HG02852 (cell line): ENCODE measurements at regions not wholly inside any gene's neighbourhood (a gene's known extent, or its start where the extent isn't known, plus 50 kb on each side); places are given as distances from the start of the nearest gene placed in this dataset.

Experiments used
- ATAC-seq: cut with Tn5 transposase; IDR thresholded peaks from one replicate; pipeline ENCODE4 v1.9.1; 2021; ENCODE audit warnings: mild to moderate bottlenecking, moderate library complexity; ENCODE audit not compliant: unreplicated experiment

DNA sequence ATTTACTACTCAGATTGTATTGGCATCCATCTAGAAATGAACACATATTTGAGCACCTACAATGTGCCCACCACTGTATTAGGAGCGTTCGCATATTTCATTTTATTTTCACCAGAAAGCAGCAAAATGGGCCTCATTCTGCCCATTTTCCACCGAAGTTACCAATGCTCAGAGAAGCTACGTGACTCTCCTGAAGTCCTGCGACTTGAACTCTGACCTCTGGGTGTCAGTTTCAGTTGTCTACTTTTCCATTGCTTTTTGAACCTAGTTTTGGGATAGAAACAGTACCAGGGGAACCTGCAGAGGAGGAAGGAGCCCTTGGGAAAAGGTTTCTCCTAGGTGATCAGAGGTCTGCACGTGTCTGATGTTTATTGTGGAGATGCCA lies 139.1 kb upstream of the SDK2 start:
- ATAC-seq = no peak

DNA sequence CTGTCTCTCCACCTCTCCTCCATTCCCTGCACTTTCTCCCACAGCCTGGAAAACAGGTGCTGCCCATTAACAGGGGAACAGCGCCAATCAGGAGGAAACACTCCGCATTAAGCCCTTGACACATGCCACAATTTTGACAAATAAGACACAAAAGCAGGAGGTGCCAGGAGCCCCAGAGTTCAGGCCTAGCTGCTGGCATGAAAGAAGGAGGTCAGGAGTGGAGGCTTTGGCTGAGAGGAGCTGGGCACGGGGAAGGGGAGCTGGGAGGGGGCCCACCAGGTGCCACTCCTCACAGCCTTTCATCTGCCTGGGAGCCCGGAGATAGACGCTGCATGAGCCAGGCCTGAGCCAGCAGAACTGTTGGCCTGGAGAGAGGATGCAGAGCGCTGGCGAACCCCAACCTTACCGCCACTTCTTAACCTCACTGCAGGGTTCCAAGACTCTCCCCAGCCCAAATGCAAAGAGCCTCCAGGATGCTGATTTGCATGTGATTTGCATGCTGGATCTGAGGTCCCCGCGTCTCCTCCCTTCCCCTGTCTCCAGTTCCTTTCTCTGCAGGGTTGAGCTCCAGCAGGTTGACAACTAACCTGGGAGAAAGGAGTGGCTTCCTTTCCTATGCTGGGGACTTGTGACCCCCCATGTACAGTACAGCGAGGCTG lies 139.8 kb upstream of the SDK2 start:
- ATAC-seq = no peak

DNA sequence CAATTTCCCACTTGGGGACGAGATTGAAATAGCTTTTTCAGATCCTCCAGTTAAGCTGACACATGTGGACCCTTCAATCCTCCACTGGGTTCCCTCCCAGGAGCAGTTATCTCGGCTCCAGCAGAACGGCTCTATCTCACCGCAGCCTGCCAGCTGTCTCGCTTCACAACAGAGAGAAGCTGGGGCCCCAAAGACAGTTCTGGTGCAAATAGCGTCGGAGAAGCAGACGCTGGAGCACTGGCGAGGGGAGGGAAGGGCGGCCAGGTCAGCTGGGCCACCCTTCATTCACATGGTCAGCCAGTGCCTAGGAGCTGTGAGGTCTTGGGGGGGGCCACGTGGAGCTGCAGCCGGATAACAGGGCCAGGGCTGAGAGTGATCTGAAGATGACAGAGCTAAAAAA lies 141.3 kb upstream of the SDK2 start:
- ATAC-seq = no peak

DNA sequence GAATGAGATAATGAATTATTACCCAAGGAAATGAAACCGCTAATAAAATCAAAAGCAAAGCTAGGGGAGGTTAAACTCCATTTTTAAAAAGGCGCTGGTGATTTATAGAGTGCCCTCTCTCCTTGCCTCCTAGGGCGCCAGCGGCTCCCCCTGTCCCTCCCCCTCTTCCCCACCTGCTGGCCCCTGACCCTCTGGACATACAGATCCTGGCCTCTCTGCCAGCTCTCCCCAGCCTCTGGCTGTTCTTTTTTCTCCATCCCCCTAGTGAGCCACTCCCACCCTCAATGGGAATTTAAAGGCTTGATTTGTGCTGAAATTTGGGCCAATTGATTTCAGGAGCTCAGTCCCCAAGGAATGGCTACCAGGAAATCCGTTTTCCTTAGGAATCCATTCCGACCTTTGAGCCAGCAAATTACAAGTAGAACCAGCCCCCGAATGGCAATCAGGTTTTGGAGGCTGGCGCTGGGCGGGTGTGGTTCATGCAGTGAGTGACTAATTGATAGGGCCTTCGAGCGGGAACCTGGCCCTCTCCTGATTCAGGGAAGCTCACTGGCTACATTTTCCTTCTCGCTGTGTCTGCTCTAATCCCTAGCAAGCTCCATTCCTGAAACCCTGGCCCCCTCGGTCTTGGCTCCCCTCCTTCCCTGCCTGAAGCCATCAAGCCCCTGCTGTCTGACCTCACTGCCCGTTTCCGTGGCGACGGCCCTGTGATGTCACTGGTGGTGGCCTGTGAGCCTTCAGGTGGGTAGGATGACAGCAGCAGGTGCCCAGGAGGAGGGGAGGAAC lies 141.9 kb upstream of the SDK2 start:
- no peak for ATAC-seq

DNA sequence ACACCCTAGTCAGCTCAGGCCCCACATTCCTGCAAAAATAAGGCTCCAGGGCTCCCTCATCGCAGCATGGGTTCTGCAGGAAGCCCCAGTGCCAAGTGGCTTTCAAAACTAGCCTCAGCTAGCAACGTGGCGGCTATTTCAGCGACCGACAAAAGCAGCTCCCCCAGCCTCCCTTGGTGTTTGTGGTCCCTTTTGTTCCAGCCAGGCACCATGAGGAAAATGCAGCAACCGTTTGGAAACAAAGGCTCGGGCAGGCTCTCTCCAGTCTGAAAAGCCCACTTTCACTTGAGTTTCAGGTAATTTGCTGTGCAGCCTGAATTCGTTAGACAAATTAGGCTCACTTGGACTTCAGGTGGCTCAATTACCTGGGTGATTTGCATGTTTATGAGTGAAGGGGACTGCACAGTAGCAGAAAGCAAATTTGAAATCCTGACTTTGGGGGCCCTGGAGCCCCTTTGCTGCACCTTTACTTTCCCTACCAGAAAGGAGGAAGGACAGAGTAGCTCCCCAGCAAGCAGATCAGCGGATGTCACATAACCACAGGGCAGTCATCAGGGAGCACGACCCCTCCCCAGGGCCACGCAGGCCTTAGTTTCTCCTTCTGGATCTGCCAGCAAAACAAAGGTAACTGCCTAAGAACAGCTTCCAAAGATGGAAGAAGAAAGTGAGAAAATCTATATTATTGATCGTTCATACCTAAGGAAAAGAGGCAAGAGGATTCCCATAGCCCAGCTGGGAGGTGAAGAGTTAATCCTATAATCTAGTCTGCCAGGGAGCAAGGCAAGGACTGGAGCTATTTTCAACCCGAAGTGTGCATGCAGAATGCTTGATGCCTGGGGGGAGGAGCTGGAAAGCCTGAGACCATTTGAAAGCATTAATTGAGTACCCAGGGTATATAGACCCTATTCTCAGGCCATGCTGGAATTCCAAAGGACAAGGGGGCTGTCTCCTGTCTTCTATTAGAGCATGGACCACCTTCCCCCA lies 143.1 kb upstream of the SDK2 start:
- ATAC-seq = no peak

DNA sequence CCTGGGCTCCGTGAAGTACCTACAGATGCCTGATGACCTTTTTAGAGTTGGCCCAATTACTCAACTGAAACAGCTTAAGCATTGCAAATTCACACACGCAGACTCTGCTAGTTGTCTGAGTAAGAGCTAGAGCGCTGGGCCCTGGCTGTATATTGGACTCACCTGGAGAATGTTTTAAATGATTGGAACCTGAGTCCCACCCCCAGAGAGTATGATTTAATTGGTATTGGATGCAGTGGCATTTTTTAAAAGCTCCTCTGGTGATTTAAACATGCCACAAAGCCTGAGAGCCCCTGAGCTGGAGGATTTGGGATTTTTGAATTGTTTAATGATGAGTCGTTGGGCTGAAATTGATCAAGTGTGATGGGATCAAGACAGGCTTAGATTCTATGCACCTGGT lies 143.9 kb upstream of the SDK2 start:
- no peak for ATAC-seq

DNA sequence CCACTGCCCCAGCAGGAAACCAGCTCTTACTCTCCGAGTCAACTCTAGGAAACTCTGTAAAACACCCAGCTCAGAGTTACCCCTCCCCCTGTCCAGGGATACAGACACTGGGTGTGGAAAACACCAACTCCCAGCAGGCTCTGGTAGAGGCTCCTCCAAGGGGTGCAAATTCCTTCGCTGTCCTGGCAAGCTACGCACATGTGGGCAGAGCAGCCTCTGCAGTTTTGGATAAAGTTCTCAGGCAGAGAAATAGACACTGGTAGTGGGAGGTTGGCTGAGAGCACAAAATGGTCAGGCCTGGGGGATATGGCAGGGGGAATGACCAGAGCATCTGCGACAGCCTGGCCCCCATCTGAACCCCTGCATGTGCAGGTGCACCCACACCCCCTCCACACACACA lies 146.9 kb upstream of the SDK2 start:
- no peak for ATAC-seq

DNA sequence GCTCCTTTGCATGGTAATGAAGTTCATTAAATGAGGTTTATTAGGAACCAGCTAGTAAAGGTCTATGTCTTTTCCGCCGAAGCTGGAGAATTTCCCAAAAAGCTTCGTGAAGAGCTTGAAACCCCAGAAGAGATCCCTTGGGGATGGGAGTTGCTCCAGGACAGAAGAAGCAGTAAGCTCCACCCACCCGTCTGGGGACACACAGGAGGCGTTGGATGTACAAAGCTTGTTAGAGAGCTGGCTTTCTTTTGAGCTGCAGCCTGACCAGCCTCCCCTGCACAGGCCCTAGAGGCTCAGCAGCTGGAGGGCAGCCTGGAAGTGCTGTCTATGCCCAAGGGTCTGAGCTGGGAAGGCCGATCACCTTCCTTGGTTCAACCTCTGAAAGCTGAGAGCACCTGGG lies 147.4 kb upstream of the SDK2 start:
- ATAC-seq = no peak

DNA sequence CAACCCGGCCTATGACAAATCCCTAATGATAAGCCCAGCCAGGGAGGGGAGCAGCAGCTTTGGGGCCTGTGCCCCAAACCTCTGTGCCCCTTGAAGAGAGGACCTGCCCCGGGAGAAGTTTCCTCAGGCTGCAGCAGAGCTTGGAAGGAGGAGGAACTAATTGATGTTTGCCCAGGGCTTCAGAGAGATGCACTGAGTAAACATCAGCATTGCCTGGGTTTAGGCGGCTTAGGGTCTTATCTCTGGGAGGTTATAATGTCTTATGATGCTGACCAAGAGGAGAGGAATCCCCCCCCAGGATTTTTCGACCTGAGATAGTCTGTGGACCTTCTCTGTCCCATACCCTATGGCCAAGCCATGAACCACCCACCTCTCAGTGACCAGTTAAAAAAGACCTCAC lies 148.7 kb upstream of the SDK2 start:
- ATAC-seq = no peak

DNA sequence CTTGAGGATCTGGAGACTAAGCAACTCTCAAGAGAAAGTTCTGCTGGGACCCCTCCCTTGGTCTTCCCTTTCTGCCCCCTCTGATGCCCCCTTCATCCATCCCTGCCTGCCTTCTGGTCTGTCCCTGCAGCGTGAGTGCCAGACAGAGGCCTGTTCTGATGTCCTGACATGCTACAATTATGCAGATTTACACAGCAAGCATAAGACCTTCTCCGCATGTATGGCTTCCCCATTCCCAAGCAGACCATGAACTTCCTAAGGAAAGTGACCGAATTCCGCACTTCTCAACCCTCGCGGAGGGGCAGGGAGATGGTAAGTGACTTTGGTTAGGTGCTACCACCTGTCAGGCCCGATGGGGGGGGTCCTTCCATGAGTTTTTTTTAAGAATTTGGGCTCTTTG lies 150.1 kb upstream of the SDK2 start:
- no peak for ATAC-seq

DNA sequence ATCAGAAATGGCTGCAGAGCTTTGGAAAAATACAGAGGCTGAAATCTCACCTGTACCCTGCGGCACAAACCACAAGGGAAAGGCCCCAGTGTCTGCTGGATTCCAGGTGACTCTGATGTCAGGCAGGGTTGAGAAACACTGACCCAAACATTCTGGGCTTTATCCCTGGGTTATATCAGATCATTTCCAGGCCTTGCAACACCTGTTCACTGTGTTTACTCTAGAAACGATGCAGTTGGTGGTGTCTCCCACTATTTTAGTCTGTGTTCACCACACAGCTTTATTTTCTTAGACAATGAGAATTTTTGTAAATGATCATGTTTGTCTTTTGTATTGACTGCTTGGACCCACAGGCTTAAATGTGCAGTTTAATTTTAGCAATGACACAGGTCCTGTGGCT lies 151.5 kb upstream of the SDK2 start:
- no peak for ATAC-seq

DNA sequence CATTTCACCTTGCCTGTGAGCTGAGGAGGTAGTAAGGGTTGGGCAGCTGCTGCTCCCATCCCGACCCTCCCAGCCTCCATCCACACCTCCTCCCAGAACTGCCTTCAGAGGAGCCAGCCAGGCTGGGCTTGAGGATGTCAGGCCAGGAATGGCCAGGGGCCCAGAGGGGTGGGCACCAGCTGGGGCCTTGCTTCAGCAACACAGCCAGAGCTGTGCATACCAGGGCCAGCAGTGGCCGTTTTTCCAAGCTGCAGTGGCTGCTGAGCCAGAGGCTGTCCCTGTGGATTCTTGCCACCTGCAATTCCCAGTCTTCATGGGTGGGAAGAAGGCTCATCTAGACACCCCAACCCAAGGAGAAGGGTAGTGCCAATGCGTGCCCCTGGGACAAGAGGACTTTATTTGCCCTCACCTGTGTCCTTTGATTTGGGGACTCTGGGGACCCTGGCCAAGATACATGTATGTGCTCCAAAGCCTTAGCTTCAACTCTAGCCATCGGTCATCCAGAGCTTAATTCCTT lies 153.4 kb upstream of the SDK2 start:
- no peak for ATAC-seq

DNA sequence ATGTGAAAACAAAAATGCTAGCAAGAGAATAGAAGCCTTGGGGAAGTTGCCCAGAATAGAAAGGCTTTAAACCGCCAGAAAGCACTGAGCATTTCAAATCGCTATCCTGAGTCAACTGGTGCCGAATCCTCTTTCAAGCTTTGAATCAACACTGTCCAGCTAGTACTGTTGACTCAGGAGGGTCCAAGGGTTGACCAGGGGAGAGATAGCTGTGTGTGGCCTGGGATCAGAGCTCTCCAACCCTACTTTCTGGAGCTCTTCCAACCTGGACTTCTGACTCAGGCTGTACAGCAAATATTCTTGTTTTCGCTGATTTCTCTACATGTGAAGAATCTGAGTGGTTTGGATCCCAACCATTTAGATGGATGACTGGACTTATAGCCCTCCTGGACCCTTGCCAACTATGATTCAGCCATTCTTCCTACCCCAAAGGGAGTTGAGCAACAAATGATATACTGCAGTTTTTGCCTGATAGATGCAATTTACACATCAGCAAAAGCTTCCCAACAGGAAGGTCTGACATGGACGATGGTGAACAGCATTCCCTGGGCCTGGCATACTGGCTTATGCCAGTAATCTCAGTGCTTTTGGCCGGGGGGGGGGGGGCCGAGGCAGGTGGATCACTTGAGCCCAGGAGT lies 154.0 kb upstream of the SDK2 start:
- ATAC-seq = no peak

DNA sequence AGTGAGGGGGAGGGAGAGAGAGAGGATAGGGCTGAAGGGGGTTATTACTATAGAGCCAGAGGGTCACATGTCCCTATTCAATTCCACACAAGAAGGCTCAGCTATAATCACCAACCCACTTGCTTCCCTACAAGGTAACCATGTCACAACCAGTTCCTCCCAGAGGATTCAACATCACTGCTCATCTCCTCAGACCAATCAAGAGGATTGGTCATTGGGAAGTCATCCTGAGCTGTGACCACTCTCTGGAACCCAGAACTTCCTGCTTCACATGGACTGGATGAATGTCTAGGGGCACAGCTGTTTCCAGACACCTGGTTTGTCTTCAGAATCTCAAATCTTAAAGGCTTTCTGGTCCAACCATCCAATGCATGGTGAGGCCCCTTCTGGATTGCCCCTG lies 154.9 kb upstream of the SDK2 start:
- ATAC-seq = no peak

DNA sequence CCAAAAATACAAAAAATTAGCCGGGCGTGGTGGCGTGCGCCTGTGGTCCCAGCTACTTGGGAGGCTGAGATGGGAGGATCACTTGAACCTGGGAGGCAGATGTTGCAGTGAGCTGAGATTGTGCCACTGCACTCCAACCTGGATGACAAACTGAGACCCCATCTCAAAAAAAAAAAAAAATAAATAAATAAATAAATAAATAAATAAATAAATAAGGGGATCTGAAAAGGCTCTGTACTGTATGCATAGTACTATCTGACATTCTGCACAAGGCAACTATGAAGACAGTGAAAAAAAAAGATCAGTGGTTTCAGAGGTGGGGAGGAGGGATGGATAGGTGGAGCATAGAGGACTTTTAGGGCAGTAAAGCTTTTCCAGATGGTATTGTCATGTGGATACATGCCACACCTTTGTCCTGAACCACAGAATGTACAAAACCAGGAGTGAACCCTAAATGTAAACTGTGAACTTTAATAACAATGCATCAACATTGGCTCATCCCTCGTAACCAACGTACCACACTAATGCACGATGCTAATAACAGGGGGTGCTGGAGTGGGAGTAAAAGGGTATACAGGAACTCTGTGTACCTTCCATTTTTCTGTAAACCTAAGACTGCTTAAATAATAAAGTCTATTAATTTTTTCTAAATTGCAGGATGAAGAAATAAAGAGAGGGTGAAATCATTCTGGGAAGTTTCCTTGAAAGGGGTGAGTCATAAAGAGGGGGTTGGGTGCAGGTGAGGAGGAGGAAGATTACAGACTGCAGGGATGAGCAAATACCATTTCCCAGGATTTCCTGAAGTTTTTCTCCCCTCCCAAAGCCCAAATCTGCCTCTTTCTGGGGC lies 155.8 kb upstream of the SDK2 start:
- ATAC-seq = no peak

DNA sequence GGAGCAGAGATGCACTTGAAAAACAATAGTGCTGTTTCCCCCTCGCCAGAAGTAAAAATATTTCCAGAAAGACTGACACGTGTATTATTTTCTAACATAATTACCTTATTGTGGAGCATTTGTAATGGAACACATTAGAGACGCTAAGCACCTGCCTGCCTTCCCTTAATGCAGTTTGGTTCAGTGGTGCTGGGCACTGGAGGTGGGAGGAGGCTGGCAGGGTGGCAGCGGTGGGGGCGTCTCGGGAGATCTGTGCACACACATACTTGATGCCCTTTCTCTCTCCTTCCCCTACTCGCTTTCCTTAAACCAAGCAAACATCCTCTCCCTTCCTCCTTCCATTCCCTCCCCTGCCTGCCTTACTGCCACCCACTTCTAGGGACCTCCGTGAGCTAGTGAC lies 156.6 kb upstream of the SDK2 start:
- ATAC-seq = no peak

DNA sequence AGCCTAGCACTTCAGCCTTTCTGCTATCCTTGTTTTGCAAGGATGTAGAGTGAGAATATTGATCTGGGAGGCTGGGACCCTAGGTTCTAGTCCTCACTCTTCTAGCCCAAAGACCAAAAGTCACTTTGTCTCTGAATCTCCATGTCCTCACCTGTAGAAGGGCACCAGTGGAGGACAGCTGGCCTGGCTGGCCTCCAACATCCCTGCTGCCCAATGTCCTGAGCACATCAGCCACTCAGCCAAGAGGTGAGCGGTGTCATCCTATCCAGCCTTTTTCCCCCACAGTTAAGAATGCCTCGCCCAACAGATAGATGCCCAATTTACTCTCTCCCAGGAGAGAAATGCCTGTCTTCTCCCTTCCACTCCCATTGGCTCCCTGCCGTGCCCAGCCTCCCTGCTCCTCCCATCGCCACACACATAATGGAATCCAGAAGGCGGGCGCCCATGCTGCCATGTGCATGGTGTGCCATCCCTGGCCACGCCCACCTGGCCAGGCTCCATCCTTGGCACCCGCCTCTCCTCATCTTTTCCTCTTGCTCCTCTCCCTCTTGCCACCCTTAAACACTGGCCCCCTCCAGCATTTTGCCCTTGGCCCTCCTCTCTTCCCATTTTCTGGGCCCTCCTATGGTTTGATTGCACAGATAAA lies 157.3 kb upstream of the SDK2 start:
- ATAC-seq = no peak

DNA sequence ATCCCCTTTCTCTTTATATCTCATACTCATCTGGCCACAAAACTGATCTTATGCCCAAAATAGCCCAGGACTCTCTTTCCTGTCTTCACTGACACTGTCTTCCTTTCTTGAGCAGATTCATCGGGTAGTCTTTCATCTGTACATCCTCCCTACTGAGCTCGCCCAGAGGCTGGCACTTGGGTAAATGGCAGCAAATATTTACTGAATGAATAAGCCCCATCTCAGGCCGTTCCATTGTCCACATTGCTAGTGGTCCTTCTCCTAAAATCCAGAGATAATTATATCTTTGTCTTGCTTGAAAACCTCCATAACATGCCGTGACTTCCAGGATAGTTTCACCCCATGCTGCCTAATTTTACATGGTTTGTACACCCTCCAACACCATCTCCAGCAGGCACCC lies 158.1 kb upstream of the SDK2 start:
- no peak for ATAC-seq

DNA sequence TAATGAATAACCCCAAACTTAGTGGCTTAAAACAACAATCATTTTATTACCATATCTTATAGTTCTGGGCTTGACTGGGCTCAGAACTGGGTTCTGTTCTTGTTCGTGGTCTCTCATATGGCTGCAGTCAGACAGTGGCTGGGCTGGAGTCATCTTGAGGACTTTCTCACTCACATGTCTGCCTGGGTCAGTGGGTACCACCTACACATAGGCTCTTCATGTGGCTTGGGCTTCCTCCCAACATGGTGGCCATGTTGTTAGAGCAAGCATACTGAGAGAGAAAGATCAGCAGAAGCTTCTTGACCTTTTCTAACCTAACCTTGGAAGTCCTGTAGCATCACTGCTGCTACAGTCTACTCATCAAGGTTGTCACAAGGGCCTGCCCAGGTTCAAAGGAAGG lies 158.6 kb upstream of the SDK2 start:
- ATAC-seq = no peak
